Epithelial cell of proximal tubule (primary cell): ENCODE measurements at regions not wholly inside any gene's neighbourhood (a gene's known extent, or its start where the extent isn't known, plus 50 kb on each side); places are given as distances from the start of the nearest gene placed in this dataset.
"Not testable (repeated sequence)": the region's sequence is repeated elsewhere in the genome, so short reads cannot be mapped to it uniquely, and the experiment has no call there.

ENCODE experiments used
- DNase-seq: peaks from one replicate; pipeline ENCODE4 v3.0.0-alpha.2; 2011; ENCODE audit warnings: low read depth
- H3K4me3 ChIP-seq: 2 replicates; pipeline ENCODE4 v1.5.1; 2011; ENCODE audit warnings: low read depth, mild to moderate bottlenecking, low read length
- TF ChIP-seq, protein P1 (sequence below): conservative IDR thresholded peaks from 2 replicates; pipeline ENCODE4 v1.5.1; 2012; ENCODE audit warnings: low read depth, mild to moderate bottlenecking, low read length

DNA sequence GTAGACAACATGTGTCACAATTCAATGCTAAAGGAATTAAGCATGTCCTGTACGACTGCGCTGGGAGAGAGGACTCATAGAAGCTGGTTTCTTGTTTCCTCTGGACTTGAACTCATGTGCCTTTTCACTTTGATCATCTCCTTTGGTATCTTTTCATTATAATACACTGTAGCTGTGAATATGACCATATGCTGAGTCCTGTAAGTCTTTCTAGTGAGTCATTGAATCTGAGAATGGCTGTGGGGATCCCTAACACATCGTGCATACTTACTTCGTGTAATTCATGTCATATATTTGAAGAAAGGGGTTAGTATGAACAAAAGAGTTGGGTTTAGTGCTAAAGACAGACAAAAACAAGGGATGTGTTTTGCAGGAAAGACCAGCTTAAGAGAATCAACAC lies 148.1 kb upstream of the RUNX1 start:
- no peak for DNase-seq
- TF ChIP-seq, protein P1, sequence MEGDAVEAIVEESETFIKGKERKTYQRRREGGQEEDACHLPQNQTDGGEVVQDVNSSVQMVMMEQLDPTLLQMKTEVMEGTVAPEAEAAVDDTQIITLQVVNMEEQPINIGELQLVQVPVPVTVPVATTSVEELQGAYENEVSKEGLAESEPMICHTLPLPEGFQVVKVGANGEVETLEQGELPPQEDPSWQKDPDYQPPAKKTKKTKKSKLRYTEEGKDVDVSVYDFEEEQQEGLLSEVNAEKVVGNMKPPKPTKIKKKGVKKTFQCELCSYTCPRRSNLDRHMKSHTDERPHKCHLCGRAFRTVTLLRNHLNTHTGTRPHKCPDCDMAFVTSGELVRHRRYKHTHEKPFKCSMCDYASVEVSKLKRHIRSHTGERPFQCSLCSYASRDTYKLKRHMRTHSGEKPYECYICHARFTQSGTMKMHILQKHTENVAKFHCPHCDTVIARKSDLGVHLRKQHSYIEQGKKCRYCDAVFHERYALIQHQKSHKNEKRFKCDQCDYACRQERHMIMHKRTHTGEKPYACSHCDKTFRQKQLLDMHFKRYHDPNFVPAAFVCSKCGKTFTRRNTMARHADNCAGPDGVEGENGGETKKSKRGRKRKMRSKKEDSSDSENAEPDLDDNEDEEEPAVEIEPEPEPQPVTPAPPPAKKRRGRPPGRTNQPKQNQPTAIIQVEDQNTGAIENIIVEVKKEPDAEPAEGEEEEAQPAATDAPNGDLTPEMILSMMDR = no peak
- H3K4me3 ChIP-seq = no peak overlapping the region

- no peak for DNase-seq
- H3K4me3 ChIP-seq = no peak overlapping the region
- TF ChIP-seq, protein P1 = no peak
Observed at GRCh38 chr21:35196128-35196527, 147.0 kb upstream of the RUNX1 start.

DNA sequence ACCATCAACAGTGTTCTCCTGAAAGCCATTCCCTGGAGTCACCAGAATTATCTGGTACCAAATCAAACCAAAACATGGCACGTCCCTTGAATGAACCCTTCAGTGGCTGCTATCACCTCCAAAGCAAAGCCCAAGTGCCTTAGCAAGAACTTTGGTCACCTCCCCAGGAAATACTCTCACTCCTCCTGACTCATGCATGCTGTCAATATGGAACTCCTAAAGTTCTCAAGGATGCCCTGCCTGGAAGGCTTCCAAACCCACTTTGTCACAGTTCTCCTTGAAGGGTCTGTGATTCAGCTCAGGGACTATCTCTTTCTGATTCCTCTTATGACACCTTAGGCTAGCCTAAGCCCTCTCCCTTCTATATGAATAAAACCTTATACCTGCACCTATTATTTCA lies 146.1 kb upstream of the RUNX1 start:
- DNase-seq = no peak
- TF ChIP-seq, protein P1 = no peak
- H3K4me3 ChIP-seq = no peak overlapping the region

- TF ChIP-seq, protein P1 = no peak
- H3K4me3 ChIP-seq = no peak overlapping the region
- DNase-seq = no peak
Observed at GRCh38 chr21:35191754-35192153, 142.7 kb upstream of the RUNX1 start.

GRCh38 chr21:35191128-35191527 lies 142.0 kb upstream of the RUNX1 start:
- TF ChIP-seq, protein P1 = no peak
- no peak overlapping the region for H3K4me3 ChIP-seq
- no peak for DNase-seq

GRCh38 chr21:35190201-35190701 lies 141.1 kb upstream of the RUNX1 start:
- no peak overlapping the region for H3K4me3 ChIP-seq
- TF ChIP-seq, protein P1 = no peak
- peak; percentile 57 for DNase-seq

GRCh38 chr21:35189077-35189863 lies 140.2 kb upstream of the RUNX1 start:
- no peak overlapping the region for H3K4me3 ChIP-seq
- DNase-seq = no peak
- TF ChIP-seq, protein P1 = no peak

GRCh38 chr21:35183389-35183788 lies 134.3 kb upstream of the RUNX1 start:
- not testable (repeated sequence) for H3K4me3 ChIP-seq, DNase-seq
